Liver (tissue), 8 donors: ENCODE measurements at regions not wholly inside any gene's neighbourhood (a gene's known extent, or its start where the extent isn't known, plus 50 kb on each side); places are given as distances from the start of the nearest gene placed in this dataset.

Experiments used
- DNase-seq: peaks from one replicate; pipeline ENCODE4 v3.0.0-alpha.2; 2017; ENCODE audit warnings: low spot score
- H3K27ac ChIP-seq, 2 donors: one replicate each; pipeline ENCODE4 v1.7.0; 2013; ENCODE audit warnings: inconsistent platforms in 2 of 2, low read length in 2 of 2, control low read depth in 1 of 2, low read depth in 1 of 2, mild to moderate bottlenecking in 1 of 2
- H3K27me3 ChIP-seq, 4 donors: one replicate each; pipeline versions ENCODE4 v1.6.1 to v1.7.0; 2013; ENCODE audit warnings: low read length in 3 of 4, inconsistent platforms in 1 of 4, mild to moderate bottlenecking in 1 of 4, moderate library complexity in 1 of 4; ENCODE audit not compliant: control insufficient read depth in 4 of 4, insufficient read depth in 4 of 4
- H3K36me3 ChIP-seq, 4 donors: one replicate each; pipeline versions ENCODE4 v1.6.1 to v1.7.0; 2013; ENCODE audit warnings: low read length in 3 of 4, mild to moderate bottlenecking in 3 of 4, low read depth in 1 of 4, moderate library complexity in 1 of 4; ENCODE audit not compliant: control insufficient read depth in 4 of 4, insufficient read depth in 3 of 4
- H3K4me1 ChIP-seq, 4 donors: one replicate each; pipeline versions ENCODE4 v1.6.1 to v1.7.0; 2013; ENCODE audit warnings: low read length in 3 of 4, mild to moderate bottlenecking in 3 of 4, moderate library complexity in 1 of 4; ENCODE audit not compliant: control insufficient read depth in 4 of 4, insufficient read depth in 4 of 4
- H3K4me3 ChIP-seq, 3 donors: one replicate each; pipeline versions ENCODE4 v1.6.1 to v1.7.0; 2013; ENCODE audit warnings: low read length in 3 of 3, control low read depth in 1 of 3, low read depth in 1 of 3, mild to moderate bottlenecking in 1 of 3
- H3K9ac ChIP-seq, 2 donors: one replicate each; pipeline ENCODE4 v1.7.0; 2013; ENCODE audit warnings: low read length in 2 of 2, mild to moderate bottlenecking in 2 of 2, moderate library complexity in 2 of 2, control low read depth in 1 of 2, low read depth in 1 of 2
- H3K9me3 ChIP-seq, 4 donors: one replicate each; pipeline versions ENCODE4 v1.6.1 to v1.7.0; 2013; ENCODE audit warnings: low read length in 3 of 4; ENCODE audit not compliant: control insufficient read depth in 4 of 4
- ATF3 ChIP-seq: IDR thresholded peaks from 2 replicates; pipeline ENCODE4 v1.6.1; 2016; ENCODE audit warnings: antibody characterized with exemption
- CTCF ChIP-seq: fragments of 150-350 bp; IDR thresholded peaks from 2 replicates; pipeline ENCODE4 v1.5.1; 2017; ENCODE audit warnings: improper control_type of control experiment, low read depth, low read length; ENCODE audit not compliant: missing input control
- EGR1 ChIP-seq, 2 donors: IDR thresholded peaks; 2 replicates each; pipeline ENCODE4 v1.6.1; 2016 to 2018; ENCODE audit warnings: antibody characterized with exemption in 2 of 2, low read depth in 2 of 2
- FOXA1 ChIP-seq: IDR thresholded peaks from 2 replicates; pipeline ENCODE4 v1.6.1; 2016; ENCODE audit warnings: antibody characterized with exemption
- FOXA2 ChIP-seq: IDR thresholded peaks from 2 replicates; pipeline ENCODE4 v1.6.1; 2016; ENCODE audit warnings: antibody characterized with exemption
- GABPA ChIP-seq, 2 donors: IDR thresholded peaks in 1 of 2; conservative IDR thresholded peaks in 1 of 2; 2 replicates each; pipeline ENCODE4 v1.6.1; 2016; ENCODE audit warnings: antibody characterized with exemption in 2 of 2, mild to moderate bottlenecking in 1 of 2, moderate library complexity in 1 of 2
- HNF4A ChIP-seq, 2 donors: conservative IDR thresholded peaks; 2 replicates each; pipeline ENCODE4 v1.6.1; 2016; ENCODE audit warnings: antibody characterized with exemption in 2 of 2, mild to moderate bottlenecking in 2 of 2
- HNF4G ChIP-seq: IDR thresholded peaks from 2 replicates; pipeline ENCODE4 v1.6.1; 2016; ENCODE audit warnings: antibody characterized with exemption
- JUND ChIP-seq, 2 donors: IDR thresholded peaks; 2 replicates each; pipeline ENCODE4 v1.6.1; 2016; ENCODE audit warnings: antibody characterized with exemption in 2 of 2
- MAX ChIP-seq: IDR thresholded peaks from 2 replicates; pipeline ENCODE4 v1.6.1; 2016; ENCODE audit warnings: antibody characterized with exemption
- NR2F2 ChIP-seq: IDR thresholded peaks from 2 replicates; pipeline ENCODE4 v1.6.1; 2016; ENCODE audit warnings: antibody characterized with exemption
- RAD21 ChIP-seq, 2 donors: IDR thresholded peaks; 2 replicates each; pipeline ENCODE4 v1.6.1; 2016; ENCODE audit warnings: antibody characterized with exemption in 2 of 2, mild to moderate bottlenecking in 2 of 2
- RXRA ChIP-seq, 2 donors: IDR thresholded peaks; 2 replicates each; pipeline ENCODE4 v1.6.1; 2017 to 2018; ENCODE audit warnings: antibody characterized with exemption in 2 of 2, mild to moderate bottlenecking in 1 of 2
- SP1 ChIP-seq: IDR thresholded peaks from 2 replicates; pipeline ENCODE4 v1.6.1; 2018; ENCODE audit warnings: antibody characterized with exemption, mild to moderate bottlenecking
- TAF1 ChIP-seq: conservative IDR thresholded peaks from 2 replicates; pipeline ENCODE4 v1.6.1; 2016; ENCODE audit warnings: antibody characterized with exemption, mild to moderate bottlenecking
- YY1 ChIP-seq: IDR thresholded peaks from 2 replicates; pipeline ENCODE4 v1.6.1; 2016; ENCODE audit warnings: antibody characterized with exemption, mild to moderate bottlenecking
- WGBS: extraction: QIAGEN DNeasy Blood & Tissue Kit; methylation state at CpG from one replicate; pipeline ENCODE4 v1.1.7; 2013; 5-methylcytosine and 5-hydroxymethylcytosine counted together
- TF ChIP-seq, protein P1 (sequence below): IDR thresholded peaks from 2 replicates; pipeline ENCODE4 v1.6.1; 2016; ENCODE audit warnings: antibody characterized with exemption
- TF ChIP-seq, protein P2 (sequence below): IDR thresholded peaks from 2 replicates; pipeline ENCODE4 v1.6.1; 2016; ENCODE audit warnings: antibody characterized with exemption, mild to moderate bottlenecking
- donor health status: healthy.
- donor health status: healthy.
- donor health status: healthy.
- donor health status: healthy.
- donor health status: healthy.

DNA sequence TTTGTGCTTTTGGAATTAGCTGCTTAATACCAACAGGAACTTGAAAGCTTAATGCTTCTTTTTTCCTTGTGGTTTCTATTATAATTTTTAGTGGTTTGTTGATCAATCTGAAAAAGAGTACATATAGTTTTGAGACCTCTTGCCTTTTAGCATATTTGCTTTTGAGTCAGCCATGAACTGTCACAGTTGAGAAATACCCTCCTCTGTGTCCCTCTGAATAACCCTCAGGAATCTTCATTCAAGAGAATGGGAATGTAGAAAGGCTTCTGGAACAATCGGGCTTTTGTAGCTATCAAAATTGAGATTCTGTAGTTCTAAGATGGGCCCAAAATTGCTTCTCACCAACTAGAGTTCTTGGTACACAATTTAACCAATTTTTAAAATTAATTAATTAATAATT, 451.1 kb upstream of the TRIB2 start:
- Histone ChIP-seq H3K4me1 (no peaks in the 10 kb centered on the region), H3K36me3 (no peaks in the 10 kb centered on the region), H3K27ac (no peak overlapping the region), H3K9me3 (no peaks in the 10 kb centered on the region), H3K27me3 (no peaks in the 10 kb centered on the region), H3K4me3 (no peak overlapping the region), H3K9ac (no peak overlapping the region)
- DNase-seq = no peak
- 83% methylated on average over 1 of the region's 1 CpG for WGBS
- no peak for TF ChIP-seq FOXA1
- no peak for TF ChIP-seq CTCF
- TF ChIP-seq HNF4A (conservative IDR thresholded peaks at IDR 0.05) = no peak

GRCh38 chr2:12267042-12267441, 449.7 kb upstream of the TRIB2 start:
- H3K9ac ChIP-seq = no peak overlapping the region
- no peak overlapping the region for H3K4me3 ChIP-seq
- no peaks in the 10 kb centered on the region for H3K9me3 ChIP-seq
- H3K27ac ChIP-seq = no peak overlapping the region
- peaks cover 0 to 4% (median 0%) of the 10 kb centered on the region in 4 donors for H3K27me3 ChIP-seq
- TF ChIP-seq ATF3 = no peak
- TF ChIP-seq MAX = no peak
- no peak for TF ChIP-seq CTCF
- no peak for TF ChIP-seq YY1
- TF ChIP-seq RXRA (IDR thresholded peaks at IDR 0.05) = no peak
- TF ChIP-seq, protein P1, sequence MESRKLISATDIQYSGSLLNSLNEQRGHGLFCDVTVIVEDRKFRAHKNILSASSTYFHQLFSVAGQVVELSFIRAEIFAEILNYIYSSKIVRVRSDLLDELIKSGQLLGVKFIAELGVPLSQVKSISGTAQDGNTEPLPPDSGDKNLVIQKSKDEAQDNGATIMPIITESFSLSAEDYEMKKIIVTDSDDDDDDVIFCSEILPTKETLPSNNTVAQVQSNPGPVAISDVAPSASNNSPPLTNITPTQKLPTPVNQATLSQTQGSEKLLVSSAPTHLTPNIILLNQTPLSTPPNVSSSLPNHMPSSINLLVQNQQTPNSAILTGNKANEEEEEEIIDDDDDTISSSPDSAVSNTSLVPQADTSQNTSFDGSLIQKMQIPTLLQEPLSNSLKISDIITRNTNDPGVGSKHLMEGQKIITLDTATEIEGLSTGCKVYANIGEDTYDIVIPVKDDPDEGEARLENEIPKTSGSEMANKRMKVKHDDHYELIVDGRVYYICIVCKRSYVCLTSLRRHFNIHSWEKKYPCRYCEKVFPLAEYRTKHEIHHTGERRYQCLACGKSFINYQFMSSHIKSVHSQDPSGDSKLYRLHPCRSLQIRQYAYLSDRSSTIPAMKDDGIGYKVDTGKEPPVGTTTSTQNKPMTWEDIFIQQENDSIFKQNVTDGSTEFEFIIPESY = no peak
- TF ChIP-seq, protein P2, sequence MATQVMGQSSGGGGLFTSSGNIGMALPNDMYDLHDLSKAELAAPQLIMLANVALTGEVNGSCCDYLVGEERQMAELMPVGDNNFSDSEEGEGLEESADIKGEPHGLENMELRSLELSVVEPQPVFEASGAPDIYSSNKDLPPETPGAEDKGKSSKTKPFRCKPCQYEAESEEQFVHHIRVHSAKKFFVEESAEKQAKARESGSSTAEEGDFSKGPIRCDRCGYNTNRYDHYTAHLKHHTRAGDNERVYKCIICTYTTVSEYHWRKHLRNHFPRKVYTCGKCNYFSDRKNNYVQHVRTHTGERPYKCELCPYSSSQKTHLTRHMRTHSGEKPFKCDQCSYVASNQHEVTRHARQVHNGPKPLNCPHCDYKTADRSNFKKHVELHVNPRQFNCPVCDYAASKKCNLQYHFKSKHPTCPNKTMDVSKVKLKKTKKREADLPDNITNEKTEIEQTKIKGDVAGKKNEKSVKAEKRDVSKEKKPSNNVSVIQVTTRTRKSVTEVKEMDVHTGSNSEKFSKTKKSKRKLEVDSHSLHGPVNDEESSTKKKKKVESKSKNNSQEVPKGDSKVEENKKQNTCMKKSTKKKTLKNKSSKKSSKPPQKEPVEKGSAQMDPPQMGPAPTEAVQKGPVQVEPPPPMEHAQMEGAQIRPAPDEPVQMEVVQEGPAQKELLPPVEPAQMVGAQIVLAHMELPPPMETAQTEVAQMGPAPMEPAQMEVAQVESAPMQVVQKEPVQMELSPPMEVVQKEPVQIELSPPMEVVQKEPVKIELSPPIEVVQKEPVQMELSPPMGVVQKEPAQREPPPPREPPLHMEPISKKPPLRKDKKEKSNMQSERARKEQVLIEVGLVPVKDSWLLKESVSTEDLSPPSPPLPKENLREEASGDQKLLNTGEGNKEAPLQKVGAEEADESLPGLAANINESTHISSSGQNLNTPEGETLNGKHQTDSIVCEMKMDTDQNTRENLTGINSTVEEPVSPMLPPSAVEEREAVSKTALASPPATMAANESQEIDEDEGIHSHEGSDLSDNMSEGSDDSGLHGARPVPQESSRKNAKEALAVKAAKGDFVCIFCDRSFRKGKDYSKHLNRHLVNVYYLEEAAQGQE = no peak
- TF ChIP-seq RAD21 (IDR thresholded peaks at IDR 0.05) = no peak
- no peak for TF ChIP-seq HNF4G
- no peak for TF ChIP-seq TAF1
- TF ChIP-seq EGR1 (IDR thresholded peaks at IDR 0.05; ENCODE audit: low read depth in 2 of 2) = no peak
- TF ChIP-seq NR2F2 = no peak
- no peak for TF ChIP-seq HNF4A (conservative IDR thresholded peaks at IDR 0.05)
- no peak for TF ChIP-seq JUND (IDR thresholded peaks at IDR 0.05)
- TF ChIP-seq GABPA (IDR thresholded peaks at IDR 0.05 in 1 of 2, conservative IDR thresholded peaks at IDR 0.05 in 1 of 2) = no peak
- TF ChIP-seq SP1 = no peak
- TF ChIP-seq FOXA1 = no peak
- TF ChIP-seq FOXA2 = no peak
- no peaks in the 10 kb centered on the region for H3K4me1 ChIP-seq
- H3K36me3 ChIP-seq = no peaks in the 10 kb centered on the region
- 81% methylated on average over 3 of the region's 3 CpGs for WGBS
- no peak for DNase-seq
